SK-N-SH treated with all-trans-retinoic acid at 6 μM for 48 hours (cell line): ENCODE measurements at regions not wholly inside any gene's neighbourhood (a gene's known extent, or its start where the extent isn't known, plus 50 kb on each side); places are given as distances from the start of the nearest gene placed in this dataset.

Experiments
- ATAC-seq: fragments of 200-7000 bp; cut with Tn5 transposase; 3 replicates; pipeline ENCODE4 v1.9.1; 2020; ENCODE audit warnings: mild to moderate bottlenecking, moderate library complexity
- ARNTL ChIP-seq: fragments of 450-650 bp; formaldehyde crosslinking; IDR thresholded peaks from 2 replicates; pipeline ENCODE4 v1.5.0; 2020; ENCODE audit warnings: low read depth, mild to moderate bottlenecking, moderate library complexity, borderline replicate concordance
- BACH2 ChIP-seq: fragments of 250-450 bp; sonication (Bioruptor Pico); IDR thresholded peaks from 2 replicates; pipeline ENCODE4 v1.9.0; 2021; ENCODE audit warnings: mild to moderate bottlenecking, borderline replicate concordance
- CREB5 ChIP-seq: fragments of 250-450 bp; sonication (Bioruptor Pico); IDR thresholded peaks from 2 replicates; pipeline ENCODE4 v1.5.1; 2020; ENCODE audit warnings: low read depth, mild to moderate bottlenecking, moderate library complexity
- CSDC2 ChIP-seq: fragments of 250-450 bp; sonication (Bioruptor Pico); IDR thresholded peaks from 2 replicates; pipeline ENCODE4 v1.5.0; 2020; ENCODE audit warnings: mild to moderate bottlenecking, moderate library complexity
- CSRNP3 ChIP-seq: fragments of 250-450 bp; sonication (Bioruptor Pico); IDR thresholded peaks from 2 replicates; pipeline ENCODE4 v1.5.1; 2021; ENCODE audit warnings: mild to moderate bottlenecking, moderate library complexity
- ESRRG ChIP-seq: fragments of 250-450 bp; sonication (Bioruptor Pico); IDR thresholded peaks from 2 replicates; pipeline ENCODE4 v1.6.1; 2021; ENCODE audit warnings: mild to moderate bottlenecking
- GLIS3 ChIP-seq: fragments of 250-450 bp; sonication (Bioruptor Pico); IDR thresholded peaks from 2 replicates; pipeline ENCODE4 v1.5.0; 2020; ENCODE audit warnings: mild to moderate bottlenecking, moderate library complexity
- OSR1 ChIP-seq: fragments of 250-450 bp; sonication (Bioruptor Pico); IDR thresholded peaks from 2 replicates; pipeline ENCODE4 v1.8.0; 2022; ENCODE audit warnings: moderate library complexity, mild to moderate bottlenecking, inconsistent platforms
- PPARA ChIP-seq: fragments of 250-450 bp; sonication (Bioruptor Pico); IDR thresholded peaks from 2 replicates; pipeline ENCODE4 v1.5.0; 2020; ENCODE audit warnings: mild to moderate bottlenecking, borderline replicate concordance
- RARB ChIP-seq: fragments of 250-450 bp; sonication (Bioruptor Pico); IDR thresholded peaks from 2 replicates; pipeline ENCODE4 v1.8.0; 2021; ENCODE audit warnings: mild to moderate bottlenecking, moderate library complexity
- SNAI2 ChIP-seq: fragments of 250-450 bp; sonication (Bioruptor Pico); IDR thresholded peaks from 2 replicates; pipeline ENCODE4 v1.5.0; 2020; ENCODE audit warnings: mild to moderate bottlenecking, moderate library complexity
- TCF4 ChIP-seq: fragments of 250-450 bp; sonication (Bioruptor Pico); IDR thresholded peaks from 2 replicates; pipeline ENCODE4 v1.8.0; 2021; ENCODE audit warnings: mild to moderate bottlenecking, moderate library complexity, borderline replicate concordance
- TOX ChIP-seq: fragments of 250-450 bp; sonication (Bioruptor Pico); IDR thresholded peaks from 2 replicates; pipeline ENCODE4 v1.8.0; 2021; ENCODE audit warnings: mild to moderate bottlenecking, moderate library complexity, borderline replicate concordance
- TSHZ2 ChIP-seq: fragments of 250-450 bp; sonication (Bioruptor Pico); IDR thresholded peaks from 2 replicates; pipeline ENCODE4 v1.5.0; 2020; ENCODE audit warnings: mild to moderate bottlenecking, moderate library complexity
- ZC3H10 ChIP-seq: fragments of 250-450 bp; sonication (Bioruptor Pico); IDR thresholded peaks from 2 replicates; pipeline ENCODE4 v1.5.1; 2021; ENCODE audit warnings: mild to moderate bottlenecking, moderate library complexity
- ZFP3 ChIP-seq: fragments of 250-450 bp; sonication (Bioruptor Pico); IDR thresholded peaks from 2 replicates; pipeline ENCODE4 v1.5.0; 2020; ENCODE audit warnings: mild to moderate bottlenecking, moderate library complexity
- ZFP30 ChIP-seq: fragments of 450-650 bp; formaldehyde crosslinking; IDR thresholded peaks from 2 replicates; pipeline ENCODE4 v1.5.0; 2022; ENCODE audit warnings: mild to moderate bottlenecking, moderate library complexity
- ZNF565 ChIP-seq: fragments of 450-650 bp; formaldehyde crosslinking; conservative IDR thresholded peaks from 2 replicates; pipeline ENCODE4 v1.5.0; 2020; ENCODE audit warnings: low read depth, mild to moderate bottlenecking, moderate library complexity
- ZNF70 ChIP-seq: fragments of 450-650 bp; formaldehyde crosslinking; IDR thresholded peaks from 2 replicates; pipeline ENCODE4 v1.5.0; 2020; ENCODE audit warnings: mild to moderate bottlenecking, moderate library complexity
- ZNF8 ChIP-seq: fragments of 450-650 bp; formaldehyde crosslinking; IDR thresholded peaks from 2 replicates; pipeline ENCODE4 v1.5.0; 2020; ENCODE audit warnings: mild to moderate bottlenecking, moderate library complexity
- TF ChIP-seq, protein P1 (sequence below): fragments of 250-450 bp; sonication (Bioruptor Pico); IDR thresholded peaks from 2 replicates; pipeline ENCODE4 v1.8.0; 2020; ENCODE audit warnings: mild to moderate bottlenecking, moderate library complexity, borderline replicate concordance
- TF ChIP-seq, protein P2 (sequence below): fragments of 250-450 bp; sonication (Bioruptor Pico); IDR thresholded peaks from 2 replicates; pipeline ENCODE4 v1.8.0; 2021; ENCODE audit warnings: low read depth, mild to moderate bottlenecking, moderate library complexity, borderline replicate concordance

DNA sequence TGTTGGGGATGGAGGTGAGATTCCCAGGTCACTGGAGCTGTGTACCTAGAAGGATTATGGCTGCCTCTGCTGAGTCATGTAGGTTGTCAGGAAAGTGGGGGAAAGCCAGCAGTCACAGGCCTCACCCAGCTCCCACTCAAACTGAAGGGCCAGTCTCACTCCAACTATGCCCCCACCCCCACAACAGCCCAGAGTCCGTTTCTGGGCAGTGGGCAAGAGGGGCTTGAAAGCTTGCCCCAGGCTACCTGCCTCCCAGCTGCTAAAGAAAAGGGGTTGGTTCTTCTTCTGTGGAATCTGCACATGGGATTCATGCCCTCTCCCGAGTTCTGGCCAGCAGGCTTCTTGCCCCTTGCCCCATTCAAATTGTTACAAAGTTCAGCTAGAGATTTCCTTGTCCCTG lies 116.0 kb upstream of the PGRMC2 start:
- no peak for ATAC-seq
- TF ChIP-seq CSDC2 (CRISPR knock-in tag) (no peak), ZNF8 (CRISPR knock-in tag) (no peak), TCF4 (no peak), ZNF70 (CRISPR knock-in tag) (no peak), ZNF565 (CRISPR knock-in tag) (no peak), GLIS3 (no peak), SNAI2 (CRISPR knock-in tag) (no peak), TOX (CRISPR knock-in tag) (no peak), RARB (CRISPR knock-in tag) (no peak), CSRNP3 (CRISPR knock-in tag) (no peak)

GRCh38 chr4:128394778-128395177 lies 107.2 kb upstream of the PGRMC2 start:
- TF ChIP-seq TSHZ2 (CRISPR knock-in tag), result no peak
- no peak for TF ChIP-seq RARB (CRISPR knock-in tag)
- TF ChIP-seq CREB5 (CRISPR knock-in tag), result no peak
- no peak for TF ChIP-seq ZC3H10 (CRISPR knock-in tag)
- TF ChIP-seq OSR1 (CRISPR knock-in tag), result no peak
- TF ChIP-seq ZFP3 (CRISPR knock-in tag), result no peak
- no peak for TF ChIP-seq SNAI2 (CRISPR knock-in tag)
- no peak for TF ChIP-seq ESRRG (CRISPR knock-in tag)
- TF ChIP-seq ZNF70 (CRISPR knock-in tag), result no peak
- TF ChIP-seq ZFP30 (CRISPR knock-in tag), result no peak
- no peak for TF ChIP-seq CSRNP3 (CRISPR knock-in tag)
- TF ChIP-seq, protein P1, sequence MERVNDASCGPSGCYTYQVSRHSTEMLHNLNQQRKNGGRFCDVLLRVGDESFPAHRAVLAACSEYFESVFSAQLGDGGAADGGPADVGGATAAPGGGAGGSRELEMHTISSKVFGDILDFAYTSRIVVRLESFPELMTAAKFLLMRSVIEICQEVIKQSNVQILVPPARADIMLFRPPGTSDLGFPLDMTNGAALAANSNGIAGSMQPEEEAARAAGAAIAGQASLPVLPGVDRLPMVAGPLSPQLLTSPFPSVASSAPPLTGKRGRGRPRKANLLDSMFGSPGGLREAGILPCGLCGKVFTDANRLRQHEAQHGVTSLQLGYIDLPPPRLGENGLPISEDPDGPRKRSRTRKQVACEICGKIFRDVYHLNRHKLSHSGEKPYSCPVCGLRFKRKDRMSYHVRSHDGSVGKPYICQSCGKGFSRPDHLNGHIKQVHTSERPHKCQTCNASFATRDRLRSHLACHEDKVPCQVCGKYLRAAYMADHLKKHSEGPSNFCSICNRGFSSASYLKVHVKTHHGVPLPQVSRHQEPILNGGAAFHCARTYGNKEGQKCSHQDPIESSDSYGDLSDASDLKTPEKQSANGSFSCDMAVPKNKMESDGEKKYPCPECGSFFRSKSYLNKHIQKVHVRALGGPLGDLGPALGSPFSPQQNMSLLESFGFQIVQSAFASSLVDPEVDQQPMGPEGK (CRISPR knock-in tag), result no peak
- TF ChIP-seq TCF4, result no peak
- no peak for TF ChIP-seq ARNTL (CRISPR knock-in tag)
- no peak for TF ChIP-seq CSDC2 (CRISPR knock-in tag)
- TF ChIP-seq PPARA, result no peak
- TF ChIP-seq, protein P2, sequence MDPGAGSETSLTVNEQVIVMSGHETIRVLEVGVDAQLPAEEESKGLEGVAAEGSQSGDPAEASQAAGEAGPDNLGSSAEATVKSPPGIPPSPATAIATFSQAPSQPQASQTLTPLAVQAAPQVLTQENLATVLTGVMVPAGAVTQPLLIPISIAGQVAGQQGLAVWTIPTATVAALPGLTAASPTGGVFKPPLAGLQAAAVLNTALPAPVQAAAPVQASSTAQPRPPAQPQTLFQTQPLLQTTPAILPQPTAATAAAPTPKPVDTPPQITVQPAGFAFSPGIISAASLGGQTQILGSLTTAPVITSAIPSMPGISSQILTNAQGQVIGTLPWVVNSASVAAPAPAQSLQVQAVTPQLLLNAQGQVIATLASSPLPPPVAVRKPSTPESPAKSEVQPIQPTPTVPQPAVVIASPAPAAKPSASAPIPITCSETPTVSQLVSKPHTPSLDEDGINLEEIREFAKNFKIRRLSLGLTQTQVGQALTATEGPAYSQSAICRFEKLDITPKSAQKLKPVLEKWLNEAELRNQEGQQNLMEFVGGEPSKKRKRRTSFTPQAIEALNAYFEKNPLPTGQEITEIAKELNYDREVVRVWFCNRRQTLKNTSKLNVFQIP (CRISPR knock-in tag), result no peak
- TF ChIP-seq ZNF8 (CRISPR knock-in tag), result no peak
- no peak for TF ChIP-seq BACH2 (CRISPR knock-in tag)
- peak; percentile 64 for ATAC-seq
